ENCODE measurements at regions not wholly inside any gene's neighbourhood (a gene's known extent, or its start where the extent isn't known, plus 50 kb on each side); places are given as distances from the start of the nearest gene placed in this dataset.
"Not testable (repeated sequence)": the region's sequence is repeated elsewhere in the genome, so short reads cannot be mapped to it uniquely, and the experiment has no call there.

DNA sequence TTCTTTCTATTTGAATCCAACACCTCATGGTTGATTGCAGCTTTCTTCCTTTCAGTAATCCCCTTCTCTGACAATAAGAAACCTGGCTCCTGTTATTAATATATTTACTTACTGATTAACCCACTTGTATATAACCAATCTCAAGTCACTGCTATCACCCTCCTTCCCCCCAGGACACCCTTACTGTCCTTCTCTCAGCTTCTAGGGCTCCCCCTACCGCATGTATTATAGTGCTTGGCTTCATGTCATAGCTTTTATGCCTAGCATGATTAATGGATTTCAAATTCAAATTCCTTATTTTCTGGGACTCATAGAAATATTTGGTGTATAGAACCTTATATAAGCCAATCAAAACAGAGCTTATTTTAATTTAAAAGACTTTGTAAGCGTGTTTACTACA lies 75.7 kb upstream of the BNIP2 start:
- DNase-seq = no peak

DNA sequence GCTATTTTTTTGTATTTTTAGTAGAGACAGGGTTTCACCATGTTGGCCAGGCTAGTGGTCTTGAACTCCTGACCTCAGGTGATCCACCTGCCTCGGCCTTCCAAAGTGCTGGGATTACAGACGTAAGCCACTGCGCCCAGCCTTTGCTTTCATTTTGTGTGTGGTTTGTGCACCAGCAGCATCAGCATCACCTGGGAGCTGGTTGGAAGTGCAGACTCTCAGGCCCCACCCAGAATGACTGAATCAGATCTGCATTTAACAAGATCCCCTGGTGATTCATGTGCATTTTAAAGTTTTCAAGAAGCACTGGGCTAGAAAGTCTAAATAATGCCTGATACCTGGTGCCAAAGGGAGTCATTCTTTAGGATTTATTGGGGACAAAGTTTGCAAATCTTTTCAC lies 73.4 kb upstream of the BNIP2 start:
- DNase-seq = no peak

DNA sequence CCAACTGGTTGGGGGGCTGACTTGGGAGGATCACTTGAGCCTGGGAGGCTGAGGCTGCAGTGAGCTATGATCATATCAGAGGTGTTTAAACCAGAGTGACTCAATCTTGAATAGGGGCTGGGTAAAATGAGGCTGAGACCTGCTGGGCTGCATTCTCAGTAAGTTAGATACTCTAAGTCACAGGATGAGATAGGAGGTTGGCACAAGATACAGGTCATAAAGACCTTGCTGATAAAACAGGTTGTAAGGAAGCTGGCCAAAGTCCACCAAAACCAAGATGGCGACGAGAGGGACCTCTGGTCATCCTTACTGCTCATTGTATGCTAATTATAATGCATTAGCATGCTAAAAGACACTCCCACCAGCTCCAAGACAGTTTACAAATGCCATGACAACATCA lies 71.1 kb upstream of the BNIP2 start:
- not testable (repeated sequence) for DNase-seq

DNA sequence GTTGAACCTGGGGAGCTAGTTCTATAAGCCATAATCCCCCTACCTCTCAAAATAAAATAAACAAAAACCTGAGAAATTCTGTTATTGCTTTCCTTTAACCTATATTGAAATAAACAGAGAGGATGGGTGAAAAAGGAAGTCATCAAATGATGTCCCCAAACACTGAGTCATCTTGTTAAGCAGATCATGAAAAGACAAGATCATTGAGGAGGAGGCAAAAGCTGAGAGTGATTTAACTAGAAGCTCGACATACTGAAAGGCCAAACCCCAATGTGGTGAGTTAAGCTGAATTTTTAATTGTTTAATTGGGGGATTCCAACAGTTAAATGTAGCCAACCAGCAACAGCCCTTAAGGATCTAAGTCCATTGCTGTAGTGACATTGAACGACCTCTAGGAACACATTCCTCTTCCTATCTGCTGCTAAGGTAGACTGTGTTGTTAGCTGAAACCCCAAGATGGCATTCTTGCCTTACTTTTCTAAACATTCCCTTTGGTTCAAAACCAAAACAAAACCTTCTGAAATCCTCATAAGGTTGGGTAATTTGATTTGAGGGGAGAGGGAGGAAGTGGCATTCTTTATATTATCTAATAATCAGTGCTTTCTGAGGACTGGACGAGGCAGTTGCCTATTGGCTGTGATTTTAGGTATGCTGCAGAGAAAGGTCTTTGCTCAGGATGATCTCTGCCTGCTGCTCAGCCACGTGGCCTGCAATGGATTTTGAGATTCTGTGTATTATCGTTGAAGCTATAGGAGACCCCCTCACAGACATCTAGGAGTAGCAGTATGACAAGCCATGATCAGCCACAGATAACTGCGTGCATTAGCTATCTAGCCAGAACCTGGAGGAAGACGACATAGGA lies 62.7 kb upstream of the BNIP2 start:
- DNase-seq = no peak

DNA sequence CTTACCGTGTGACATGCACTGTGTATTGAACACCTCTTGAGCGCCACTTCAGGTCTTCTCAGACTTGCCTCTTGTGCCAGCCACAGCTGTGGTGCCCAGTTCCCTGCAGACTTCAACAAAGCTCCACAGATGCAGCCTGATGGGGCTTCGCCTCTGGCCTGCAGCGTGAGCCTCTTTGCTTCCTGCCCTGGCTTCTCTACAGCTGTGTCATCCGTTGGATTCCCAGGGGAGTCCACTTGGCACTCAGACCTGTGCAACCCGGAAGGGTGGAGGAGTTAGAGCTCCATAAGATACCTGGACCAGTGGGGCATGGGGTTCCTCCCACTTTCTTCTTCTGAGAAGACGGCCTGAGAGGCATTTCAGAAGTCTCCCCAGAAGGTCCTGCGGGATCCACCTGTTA lies 57.7 kb upstream of the BNIP2 start:
- DNase-seq = no peak

DNA sequence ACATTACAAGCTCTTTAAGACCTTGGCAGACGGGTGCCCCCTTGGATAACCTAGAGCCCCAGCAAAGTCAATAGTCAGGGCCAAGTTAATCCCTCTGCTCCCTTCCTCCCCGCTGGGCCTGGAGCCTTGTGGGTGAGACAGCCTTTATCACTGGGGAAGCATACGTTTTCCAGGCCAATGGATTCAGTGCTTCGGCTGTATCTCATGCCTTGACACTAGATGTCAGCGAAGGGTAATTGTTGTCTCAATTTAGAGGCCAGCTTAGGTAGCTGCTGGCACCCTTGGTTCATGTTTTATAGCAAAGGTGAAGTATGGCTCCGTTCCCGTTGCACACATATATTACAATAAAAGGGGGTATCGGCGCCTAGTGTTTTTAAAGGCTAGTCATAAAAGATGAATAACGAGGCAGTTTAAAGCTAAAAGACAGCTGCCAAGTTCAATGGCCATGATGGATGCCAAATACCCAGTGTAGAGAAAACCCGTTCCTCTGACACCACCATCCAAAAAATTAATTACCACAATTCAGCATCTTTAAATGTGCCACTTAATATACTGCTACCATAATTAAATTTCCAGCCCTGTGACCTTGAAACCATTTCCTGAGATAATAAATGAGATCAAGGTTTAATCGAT lies 52.3 kb upstream of the BNIP2 start:
- DNase-seq = no peak

DNA sequence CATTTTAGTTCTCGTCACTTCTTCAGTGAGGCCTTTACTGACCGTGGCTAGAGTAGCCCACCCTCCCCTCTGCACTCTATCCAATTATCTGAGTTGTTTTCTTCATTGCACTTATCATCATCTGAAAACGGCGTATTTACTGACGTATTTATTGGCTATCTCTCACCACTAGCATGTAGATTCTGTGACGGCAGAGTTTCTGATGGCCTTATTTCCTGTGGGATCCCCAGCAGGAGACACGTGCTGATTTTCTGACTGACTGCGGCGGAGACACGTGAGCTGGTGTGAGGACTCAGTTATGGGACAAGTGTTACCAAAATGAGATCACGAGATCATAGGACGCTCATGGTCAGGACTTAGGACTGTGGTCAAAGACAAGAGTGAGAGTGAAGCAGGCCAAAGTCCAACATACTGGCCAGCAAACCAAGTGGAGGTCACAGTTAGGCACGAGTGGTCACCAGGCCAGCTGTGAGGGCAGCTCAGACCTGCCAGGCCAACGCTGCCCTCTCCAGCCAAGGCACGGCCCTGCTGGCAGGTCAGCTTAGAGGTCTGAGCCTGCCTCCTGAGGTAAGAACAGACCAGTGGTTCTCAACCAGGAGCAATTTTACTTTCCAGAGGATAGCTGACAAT lies 50.6 kb upstream of the BNIP2 start:
- DNase-seq = no peak

All from hippocampal formation (tissue), 2 donors.